ENCODE measurements at regions not wholly inside any gene's neighbourhood (a gene's known extent, or its start where the extent isn't known, plus 50 kb on each side); places are given as distances from the start of the nearest gene placed in this dataset.

- Histone ChIP-seq H3K27ac (ENCODE audit: control insufficient read depth, insufficient read depth, low read length) (no peak overlapping the region), H3K79me2 (ENCODE audit: control insufficient read depth, insufficient read depth, low read length) (no peaks in the 10 kb centered on the region), H3K4me2 (ENCODE audit: control insufficient read depth, extremely low read depth, insufficient read depth, low read depth, low read length) (no peak overlapping the region), H2AFZ (ENCODE audit: control insufficient read depth, low read length) (no peak overlapping the region), H3K4me1 (ENCODE audit: control insufficient read depth, extremely low read depth, insufficient read depth, low read length) (no peaks in the 10 kb centered on the region), H3K36me3 (ENCODE audit: control insufficient read depth in 2 of 2, extremely low read depth in 1 of 2, insufficient read depth in 2 of 2, low read length in 2 of 2) (no peaks in the 10 kb centered on the region), H4K20me1 (ENCODE audit: control insufficient read depth, extremely low read depth, insufficient read depth, low read length) (no peaks in the 10 kb centered on the region), H3K4me3 (ENCODE audit: control insufficient read depth in 2 of 3, extremely low read depth in 1 of 3, insufficient read depth in 2 of 3, low read depth in 1 of 3, low read length in 3 of 3) (no peak overlapping the region), H3K9me3 (ENCODE audit: control insufficient read depth, low read depth, low read length) (no peaks in the 10 kb centered on the region), H3K9ac (ENCODE audit: control insufficient read depth, extremely low read depth, insufficient read depth, low read length) (no peak overlapping the region), H3K27me3 (ENCODE audit: control insufficient read depth, extremely low read depth, insufficient read depth, low read length) (no peaks in the 10 kb centered on the region), H3K9me1 (ENCODE audit: control insufficient read depth, extremely low read depth, insufficient read depth, low read length) (no peaks in the 10 kb centered on the region)
- FAIRE-seq (no peak), DNase-seq (ENCODE audit: low read depth, low spot score) (no peak)
- dilution Hi-C loops (cut with MboI; ENCODE audit: extremely low pct_ligation_motif_present, low sequenced_read_pairs), result no loop called here
- TF ChIP-seq CTCF (optimal IDR thresholded peaks at IDR 0.05 in 1 of 3, IDR thresholded peaks at IDR 0.05 in 1 of 3, conservative IDR thresholded peaks at IDR 0.05 in 1 of 3; ENCODE audit: extremely low read depth in 1 of 3, insufficient read depth in 2 of 3, low read length in 3 of 3) (no peak), EZH2 (IDR thresholded peaks at IDR 0.05; ENCODE audit: low read length) (no peak)
Measured at GRCh38 chr2:128494307-128494639, 175.6 kb upstream of the HS6ST1 start.

GRCh38 chr2:128494640-128495321 lies 176.1 kb upstream of the HS6ST1 start:
- TF ChIP-seq EZH2 (IDR thresholded peaks at IDR 0.05; ENCODE audit: low read length), result no peak
- no peak for TF ChIP-seq CTCF (optimal IDR thresholded peaks at IDR 0.05 in 1 of 3, IDR thresholded peaks at IDR 0.05 in 1 of 3, conservative IDR thresholded peaks at IDR 0.05 in 1 of 3; ENCODE audit: extremely low read depth in 1 of 3, insufficient read depth in 2 of 3, low read length in 3 of 3)
- Histone ChIP-seq H3K27me3 (ENCODE audit: control insufficient read depth, extremely low read depth, insufficient read depth, low read length) (no peaks in the 10 kb centered on the region), H3K4me3 (ENCODE audit: control insufficient read depth in 2 of 3, extremely low read depth in 1 of 3, insufficient read depth in 2 of 3, low read depth in 1 of 3, low read length in 3 of 3) (no peak overlapping the region), H3K4me2 (ENCODE audit: control insufficient read depth, extremely low read depth, insufficient read depth, low read depth, low read length) (no peak overlapping the region), H3K27ac (ENCODE audit: control insufficient read depth, insufficient read depth, low read length) (no peak overlapping the region), H3K36me3 (ENCODE audit: control insufficient read depth in 2 of 2, extremely low read depth in 1 of 2, insufficient read depth in 2 of 2, low read length in 2 of 2) (no peaks in the 10 kb centered on the region), H2AFZ (ENCODE audit: control insufficient read depth, low read length) (no peak overlapping the region), H3K79me2 (ENCODE audit: control insufficient read depth, insufficient read depth, low read length) (no peaks in the 10 kb centered on the region), H3K4me1 (ENCODE audit: control insufficient read depth, extremely low read depth, insufficient read depth, low read length) (no peaks in the 10 kb centered on the region), H3K9me3 (ENCODE audit: control insufficient read depth, low read depth, low read length) (no peaks in the 10 kb centered on the region), H3K9ac (ENCODE audit: control insufficient read depth, extremely low read depth, insufficient read depth, low read length) (no peak overlapping the region), H3K9me1 (ENCODE audit: control insufficient read depth, extremely low read depth, insufficient read depth, low read length) (no peaks in the 10 kb centered on the region), H4K20me1 (ENCODE audit: control insufficient read depth, extremely low read depth, insufficient read depth, low read length) (no peaks in the 10 kb centered on the region)
- no peak for FAIRE-seq
- dilution Hi-C loops (cut with MboI; ENCODE audit: extremely low pct_ligation_motif_present, low sequenced_read_pairs), result no loop called here
- DNase-seq (ENCODE audit: low read depth, low spot score), result no peak
